ENCODE measurements at regions not wholly inside any gene's neighbourhood (a gene's known extent, or its start where the extent isn't known, plus 50 kb on each side); places are given as distances from the start of the nearest gene placed in this dataset.

DNA sequence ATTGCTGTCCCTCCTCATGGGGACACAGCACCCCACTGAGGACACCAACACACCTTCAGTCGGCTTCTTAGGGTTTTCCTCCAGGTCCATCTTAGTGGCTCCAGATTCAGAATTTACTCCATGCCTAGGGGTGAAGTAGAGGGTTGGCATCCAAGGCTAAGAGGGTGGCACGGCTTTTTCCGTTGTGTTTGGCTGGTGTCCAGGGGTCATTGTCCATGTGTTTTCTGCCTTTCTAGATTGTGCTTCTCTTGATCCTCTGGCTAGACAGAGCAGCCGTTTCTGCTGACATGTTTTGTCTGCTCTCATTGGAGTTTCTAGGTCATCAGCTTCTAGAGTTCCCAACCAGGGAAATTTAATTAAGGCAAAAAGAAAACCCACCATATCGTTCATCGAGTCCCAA is 291.6 kb upstream of the CELF2 start:
- TF ChIP-seq, protein P1, sequence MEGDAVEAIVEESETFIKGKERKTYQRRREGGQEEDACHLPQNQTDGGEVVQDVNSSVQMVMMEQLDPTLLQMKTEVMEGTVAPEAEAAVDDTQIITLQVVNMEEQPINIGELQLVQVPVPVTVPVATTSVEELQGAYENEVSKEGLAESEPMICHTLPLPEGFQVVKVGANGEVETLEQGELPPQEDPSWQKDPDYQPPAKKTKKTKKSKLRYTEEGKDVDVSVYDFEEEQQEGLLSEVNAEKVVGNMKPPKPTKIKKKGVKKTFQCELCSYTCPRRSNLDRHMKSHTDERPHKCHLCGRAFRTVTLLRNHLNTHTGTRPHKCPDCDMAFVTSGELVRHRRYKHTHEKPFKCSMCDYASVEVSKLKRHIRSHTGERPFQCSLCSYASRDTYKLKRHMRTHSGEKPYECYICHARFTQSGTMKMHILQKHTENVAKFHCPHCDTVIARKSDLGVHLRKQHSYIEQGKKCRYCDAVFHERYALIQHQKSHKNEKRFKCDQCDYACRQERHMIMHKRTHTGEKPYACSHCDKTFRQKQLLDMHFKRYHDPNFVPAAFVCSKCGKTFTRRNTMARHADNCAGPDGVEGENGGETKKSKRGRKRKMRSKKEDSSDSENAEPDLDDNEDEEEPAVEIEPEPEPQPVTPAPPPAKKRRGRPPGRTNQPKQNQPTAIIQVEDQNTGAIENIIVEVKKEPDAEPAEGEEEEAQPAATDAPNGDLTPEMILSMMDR (IDR thresholded peaks at IDR 0.05), result no peak
- TF ChIP-seq POLR2A (IDR thresholded peaks at IDR 0.05), result no peak
